Limb (tissue), 2 donors: ENCODE measurements at regions not wholly inside any gene's neighbourhood (a gene's known extent, or its start where the extent isn't known, plus 50 kb on each side); places are given as distances from the start of the nearest gene placed in this dataset.

Experiments
- DNase-seq, 2 donors: peaks; one replicate each; pipeline ENCODE4 v3.0.0-alpha.2; 2016; ENCODE audit errors: extremely low spot score in 2 of 2

DNA sequence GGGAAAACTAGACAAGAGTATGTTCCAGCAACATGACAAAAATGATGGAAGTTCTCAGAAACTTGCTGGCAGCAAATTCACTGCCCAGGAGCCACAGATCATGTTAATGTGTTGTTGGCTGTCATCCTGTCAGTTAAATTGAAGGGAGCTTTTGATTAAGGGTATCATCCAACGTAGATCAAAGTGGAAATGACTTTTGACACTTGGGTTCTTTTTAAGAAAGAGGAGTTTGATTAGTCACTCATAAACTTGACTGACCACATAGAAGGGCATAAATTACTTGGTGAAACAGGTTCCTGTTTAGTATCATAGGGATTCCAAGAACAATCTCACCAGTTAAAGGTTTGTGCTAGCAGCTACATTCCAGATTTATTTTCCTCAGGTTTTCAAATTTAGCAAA, 288.7 kb downstream of the CSNK1G3 start:
- DNase-seq, result no peak

DNA sequence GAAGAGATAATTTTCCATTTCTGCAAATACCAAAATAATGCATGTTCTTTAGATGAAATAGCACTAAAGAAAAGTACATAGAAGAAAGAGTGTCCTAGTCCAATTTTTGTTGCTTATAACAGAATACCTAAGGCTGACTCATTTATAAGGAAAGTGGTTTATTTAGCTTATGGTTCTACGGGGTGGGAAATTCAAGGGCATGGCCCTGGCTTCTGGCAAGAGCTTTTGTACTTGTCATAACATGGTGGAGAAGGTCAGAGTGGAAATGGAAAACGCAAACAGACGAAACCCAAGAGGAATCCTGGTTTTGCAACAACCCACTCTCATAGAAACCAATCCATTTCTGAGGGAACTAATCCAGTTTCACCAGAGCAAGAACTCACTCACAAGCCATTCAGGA, 283.7 kb downstream of the CSNK1G3 start:
- DNase-seq, result no peak

DNA sequence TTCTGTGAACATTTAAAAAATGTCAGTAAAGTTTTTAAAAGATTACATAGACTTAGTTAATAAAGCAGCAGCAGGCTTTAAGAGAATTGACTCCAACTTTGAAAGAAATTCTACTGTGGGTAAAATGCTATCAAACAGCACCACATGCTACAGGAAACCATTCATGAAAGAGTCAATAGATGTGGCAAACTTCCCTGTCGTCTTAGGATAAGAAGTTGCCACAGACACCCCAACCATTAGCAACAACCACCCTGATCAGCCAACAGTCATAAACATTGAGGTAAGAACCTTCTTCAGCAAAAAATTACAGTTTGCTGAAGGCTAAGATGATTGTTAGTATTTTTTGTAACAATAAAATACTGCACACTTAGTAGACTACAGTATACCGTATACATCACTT, 278.2 kb downstream of the CSNK1G3 start:
- no peak for DNase-seq

DNA sequence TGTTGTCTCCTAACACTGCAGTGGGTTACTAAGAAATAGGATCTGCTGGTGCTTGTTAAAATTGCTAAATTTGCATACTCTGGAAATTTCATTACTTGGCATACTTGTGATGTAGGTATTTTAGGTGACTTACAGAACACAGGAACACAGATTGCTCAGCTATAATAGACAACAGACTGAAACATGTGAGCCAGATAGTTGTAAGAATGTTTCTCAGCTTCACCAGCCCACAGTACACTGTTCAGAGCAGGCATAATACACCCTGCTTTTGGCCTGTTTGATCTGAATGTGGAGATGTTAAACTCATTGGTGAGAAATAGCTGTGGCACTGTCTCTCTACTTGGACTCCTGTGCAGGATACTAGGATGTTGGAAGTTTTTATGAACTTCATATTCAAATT, 275.7 kb downstream of the CSNK1G3 start:
- DNase-seq, result no peak

- no peak for DNase-seq
Measured at GRCh38 chr5:123787136-123787535, 275.2 kb downstream of the CSNK1G3 start.

GRCh38 chr5:123786411-123786810, 274.4 kb downstream of the CSNK1G3 start:
- no peak for DNase-seq

DNA sequence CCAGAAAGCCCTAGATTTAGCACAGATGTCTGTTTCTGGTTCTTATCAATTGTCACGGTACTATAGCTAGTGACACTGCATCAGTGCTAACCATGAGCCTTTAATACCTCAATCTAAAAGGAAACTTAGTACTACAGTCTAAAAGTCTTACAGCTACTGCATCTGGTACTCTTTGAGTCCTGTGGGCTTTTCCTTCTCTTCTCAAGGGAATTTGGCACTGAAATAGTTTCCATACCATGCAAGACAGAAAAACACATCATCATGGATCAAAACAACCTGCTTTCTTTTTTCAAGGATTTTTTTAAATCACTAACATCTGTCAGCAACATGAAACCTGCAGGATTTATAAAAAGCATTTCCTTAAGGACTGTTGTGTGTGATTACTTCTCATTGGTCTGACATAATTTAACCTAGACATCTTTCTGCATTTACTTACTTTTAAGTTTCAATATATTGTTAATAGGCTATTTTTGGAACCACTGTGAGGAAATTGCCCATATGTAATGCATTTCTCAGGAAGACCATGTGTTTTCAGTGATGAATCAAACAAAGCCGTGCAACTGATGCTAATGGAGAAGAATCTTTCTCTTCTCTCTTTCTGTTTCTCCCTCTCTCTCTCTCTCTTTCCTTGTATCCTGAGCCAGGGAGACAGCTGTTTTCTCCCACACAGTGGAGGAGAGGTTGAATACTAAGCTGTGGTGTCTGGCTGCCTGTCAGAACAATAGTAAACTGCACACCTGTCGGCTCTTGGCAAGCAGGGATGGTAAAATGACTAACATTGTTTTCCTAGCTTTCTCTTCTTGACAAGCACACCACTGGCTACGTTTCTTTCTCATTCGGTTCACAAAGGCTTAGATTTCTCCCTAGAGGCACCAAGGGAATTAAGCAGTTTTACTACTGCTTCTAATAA, 273.4 kb downstream of the CSNK1G3 start:
- peak; percentile 67 to 89 for DNase-seq

- no peak for DNase-seq
Measured at GRCh38 chr5:123783421-123783820, 271.4 kb downstream of the CSNK1G3 start.

DNA sequence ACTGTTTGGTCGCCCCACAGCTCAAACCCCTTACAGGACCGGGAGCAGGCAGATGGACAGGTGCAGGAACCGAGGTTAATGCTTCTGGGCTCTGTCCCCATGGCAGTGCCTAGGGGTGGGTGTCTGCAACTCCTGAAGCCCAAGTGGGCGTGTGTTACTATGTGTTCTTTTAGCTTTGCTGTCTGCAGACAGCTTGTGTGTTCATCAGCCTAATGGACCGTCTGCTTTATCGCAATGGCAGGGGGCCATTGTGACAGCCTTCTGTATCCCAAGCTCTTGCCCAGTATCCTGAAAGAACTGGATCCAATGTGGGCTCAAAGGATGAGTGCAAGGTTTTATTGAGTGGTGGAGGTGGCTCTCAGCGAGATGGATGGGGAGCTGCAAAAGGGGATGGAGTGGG, 266.7 kb downstream of the CSNK1G3 start:
- DNase-seq, result no peak

- no peak for DNase-seq
Measured at GRCh38 chr5:123776761-123777160, 264.8 kb downstream of the CSNK1G3 start.

DNA sequence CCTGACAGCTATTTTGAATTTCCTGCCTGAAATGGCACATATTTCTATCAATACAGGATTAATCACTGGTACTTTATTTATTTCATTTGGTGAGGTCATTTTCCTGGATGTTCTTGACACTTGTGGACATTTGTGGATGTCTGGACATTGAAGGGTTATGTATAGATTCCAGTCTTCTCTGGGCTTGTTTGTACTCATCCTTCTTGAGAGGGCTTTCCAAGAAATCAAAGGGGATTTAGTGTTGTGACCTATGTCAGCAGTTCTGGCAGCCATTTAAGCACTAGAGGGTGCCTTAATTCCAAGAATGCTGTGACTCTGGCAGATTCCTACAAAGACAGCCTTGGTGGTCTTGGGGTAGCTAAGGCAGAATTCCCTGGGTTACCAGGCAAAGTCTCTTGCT, 259.7 kb downstream of the CSNK1G3 start:
- DNase-seq, result no peak

DNA sequence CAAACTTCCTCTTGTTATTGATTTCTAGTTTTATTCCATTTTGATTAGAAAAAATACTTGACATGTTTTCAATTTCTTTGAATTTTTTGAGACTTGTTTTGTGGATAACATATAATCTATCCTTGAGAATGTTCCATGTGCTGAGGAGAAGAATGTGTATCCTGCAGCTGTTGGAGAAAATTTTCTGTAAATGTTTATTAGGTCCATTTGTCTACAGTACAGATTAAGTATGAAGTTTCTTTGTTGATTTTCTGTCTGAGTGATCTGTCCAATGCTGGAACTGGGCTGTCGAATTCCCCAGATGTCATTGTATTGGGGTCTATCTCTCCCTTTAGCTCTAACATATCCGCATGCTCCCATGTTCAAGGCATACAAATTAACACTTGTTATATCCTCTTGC, 251.2 kb downstream of the CSNK1G3 start:
- no peak for DNase-seq

DNA sequence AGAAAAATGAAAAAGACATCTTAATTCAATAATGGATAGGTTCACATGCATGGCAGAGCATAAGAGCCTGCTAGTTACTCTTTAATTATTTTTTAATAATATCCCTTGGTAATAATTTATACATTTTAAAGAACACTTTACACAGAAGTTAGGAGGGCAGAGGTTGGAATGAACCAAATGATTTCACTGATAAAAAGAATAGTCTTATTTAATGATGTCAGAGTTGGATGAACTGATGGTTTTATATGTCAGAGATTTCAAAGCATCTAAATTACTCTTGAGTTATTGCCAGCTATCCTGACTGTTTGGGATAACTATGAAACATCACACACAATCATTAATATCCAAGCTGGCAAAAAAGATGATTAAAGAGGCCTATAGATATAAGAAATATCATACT, 244.8 kb downstream of the CSNK1G3 start:
- DNase-seq, result no peak

- DNase-seq, result no peak
Measured at GRCh38 chr5:123756318-123756665, 244.3 kb downstream of the CSNK1G3 start.

DNA sequence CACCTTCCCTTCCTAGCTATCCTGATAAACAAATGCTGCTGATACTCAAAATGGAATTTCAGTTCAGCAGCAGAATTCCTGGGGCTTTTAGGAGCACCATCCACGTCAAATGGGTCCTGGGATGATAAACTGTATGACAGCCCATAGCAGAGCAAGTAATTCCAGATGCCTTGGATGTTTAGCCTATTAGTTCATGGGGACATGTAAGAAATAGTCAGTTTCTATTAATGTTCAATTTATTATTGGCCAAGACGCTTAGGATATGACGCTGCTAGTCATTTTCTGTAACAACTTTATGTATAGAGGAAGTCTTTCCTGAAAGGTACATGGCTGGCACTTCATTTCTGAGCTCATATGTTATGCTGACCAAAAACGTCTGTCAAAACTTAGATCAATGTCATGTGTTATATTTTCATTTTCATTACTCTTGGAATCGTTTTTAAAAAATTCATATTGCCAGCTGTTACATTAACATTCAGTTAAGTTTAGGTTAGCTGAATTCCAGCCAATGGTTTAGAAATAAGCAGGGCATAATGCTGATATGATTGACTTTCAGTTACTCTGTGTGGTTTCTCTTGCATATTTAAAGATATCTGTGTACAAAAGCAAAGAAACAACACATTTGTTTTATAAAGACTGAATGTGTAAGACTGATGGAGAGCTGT, 243.8 kb downstream of the CSNK1G3 start:
- DNase-seq, result peak in 1 of 2 donors; percentile 38

- no peak for DNase-seq
Measured at GRCh38 chr5:123754908-123755307, 242.9 kb downstream of the CSNK1G3 start.

DNA sequence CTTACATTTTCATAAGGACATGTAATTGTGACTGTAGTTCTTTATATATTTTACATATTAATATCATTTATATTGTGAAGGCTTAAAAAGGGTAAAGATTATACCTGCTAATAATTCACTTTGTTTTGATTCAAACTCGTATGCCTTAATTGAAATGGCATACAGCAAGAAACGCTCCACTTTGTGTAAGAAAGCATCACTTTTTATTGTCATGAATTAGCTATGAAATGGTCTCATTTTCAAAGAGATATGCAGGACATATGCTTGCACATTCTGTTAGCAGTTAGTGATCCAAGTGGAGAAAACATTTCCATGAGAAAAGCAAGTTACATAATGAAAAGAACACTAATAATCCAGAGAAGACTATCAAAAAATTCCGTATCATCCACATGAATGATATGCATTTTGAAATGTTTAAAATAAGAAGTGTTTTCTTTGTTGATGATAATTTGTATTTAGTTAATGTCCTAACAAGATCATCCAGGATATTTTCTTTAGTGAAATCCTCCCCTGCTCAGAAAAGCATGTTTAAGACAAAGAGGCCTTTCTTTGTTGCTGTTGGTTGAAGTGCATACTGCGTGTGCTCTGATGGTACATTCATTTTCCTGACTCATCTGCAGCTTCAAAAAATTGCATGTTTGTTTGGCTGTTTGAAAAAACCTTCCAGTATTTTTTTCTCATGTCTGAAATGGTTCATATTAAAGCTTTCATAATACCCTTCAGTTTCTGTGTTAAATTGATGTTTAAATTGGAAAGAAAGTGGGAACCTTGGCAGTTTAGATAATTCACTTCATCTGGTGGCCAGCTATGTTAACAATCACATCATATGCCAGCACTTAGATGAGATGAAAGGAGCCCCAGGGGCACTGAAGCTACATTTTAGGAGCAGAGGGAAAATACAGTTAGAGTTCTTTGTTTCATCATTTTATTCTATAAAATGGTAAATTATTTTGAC, 242.2 kb downstream of the CSNK1G3 start:
- peak in 1 of 2 donors; percentile 10 for DNase-seq

DNA sequence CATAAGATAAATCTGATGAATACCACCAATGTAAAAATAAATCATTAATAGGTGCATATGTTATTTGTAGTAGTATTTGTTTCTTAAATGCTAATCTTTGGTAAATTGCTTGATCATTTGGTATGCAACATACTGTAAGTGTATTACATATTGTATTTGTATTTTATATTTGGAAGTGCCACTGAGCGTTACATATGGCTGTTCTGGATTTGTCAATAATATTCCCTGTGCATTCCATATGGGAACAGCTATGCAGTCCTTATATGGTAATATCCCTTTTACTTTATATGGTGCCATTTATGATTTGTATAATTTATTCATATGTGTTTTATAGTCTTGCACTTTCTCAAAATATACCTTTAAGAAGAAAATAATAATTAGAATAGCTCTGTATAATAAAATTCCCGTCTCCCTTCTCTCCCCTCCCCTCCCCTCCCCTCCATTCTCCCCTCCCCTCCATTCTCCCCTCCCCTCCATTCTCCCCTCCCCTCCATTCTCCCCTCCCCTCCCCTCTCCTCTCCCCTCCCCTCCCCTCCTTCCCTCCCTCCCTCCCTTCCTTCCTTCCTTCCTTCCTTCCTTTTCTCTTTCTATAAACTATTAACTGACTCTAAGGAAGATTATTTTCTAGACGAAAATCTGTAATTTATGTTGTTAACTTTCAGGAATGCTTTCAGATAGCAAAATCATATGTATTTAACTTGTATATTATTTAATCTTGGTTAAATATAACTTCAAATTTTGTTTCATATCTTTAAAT, 241.4 kb downstream of the CSNK1G3 start:
- DNase-seq, result peak in 1 of 2 donors; percentile 6

GRCh38 chr5:123752552-123753179, 240.7 kb downstream of the CSNK1G3 start:
- peak in 1 of 2 donors; percentile 27 for DNase-seq

DNA sequence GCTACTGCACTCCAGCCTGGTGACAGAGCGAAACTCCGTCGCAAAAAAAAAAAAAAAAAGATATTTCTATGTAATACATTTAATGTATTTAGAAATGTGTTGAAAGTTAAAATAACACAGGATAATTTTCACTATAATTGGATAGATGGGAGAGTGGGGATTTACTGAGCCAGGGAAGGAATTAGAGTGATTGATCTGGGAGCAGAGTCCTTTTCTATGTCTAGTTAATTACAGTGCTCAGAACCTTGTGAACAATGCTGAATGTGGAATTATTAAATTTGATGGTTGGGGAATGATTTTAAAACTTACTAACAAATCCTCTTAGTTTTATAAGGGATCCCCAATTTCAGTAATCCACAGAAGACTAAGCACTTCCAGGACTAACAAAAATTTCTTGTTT, 239.7 kb downstream of the CSNK1G3 start:
- DNase-seq, result no peak

DNA sequence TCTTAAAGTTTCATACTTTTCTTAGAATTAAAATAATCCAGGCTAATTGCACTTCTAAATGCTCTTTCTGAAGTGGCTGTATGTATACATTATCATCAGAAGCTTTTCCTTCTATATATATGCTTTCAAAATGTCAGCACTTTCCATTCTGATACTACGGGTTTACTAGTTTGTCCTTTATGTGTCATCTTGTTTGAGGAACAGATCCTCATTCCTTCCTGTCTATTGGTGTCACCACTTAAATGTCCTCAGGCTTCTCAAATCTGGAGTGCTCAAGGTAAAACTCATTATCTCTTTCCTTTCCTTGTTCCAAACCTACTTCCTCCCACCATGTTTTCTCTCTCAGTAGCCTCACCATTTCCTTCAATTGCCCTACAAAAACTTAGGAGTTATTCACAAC, 236.3 kb downstream of the CSNK1G3 start:
- DNase-seq, result no peak
